ENCODE measurements at regions not wholly inside any gene's neighbourhood (a gene's known extent, or its start where the extent isn't known, plus 50 kb on each side); places are given as distances from the start of the nearest gene placed in this dataset.
"Not testable (repeated sequence)": the region's sequence is repeated elsewhere in the genome, so short reads cannot be mapped to it uniquely, and the experiment has no call there.

DNA sequence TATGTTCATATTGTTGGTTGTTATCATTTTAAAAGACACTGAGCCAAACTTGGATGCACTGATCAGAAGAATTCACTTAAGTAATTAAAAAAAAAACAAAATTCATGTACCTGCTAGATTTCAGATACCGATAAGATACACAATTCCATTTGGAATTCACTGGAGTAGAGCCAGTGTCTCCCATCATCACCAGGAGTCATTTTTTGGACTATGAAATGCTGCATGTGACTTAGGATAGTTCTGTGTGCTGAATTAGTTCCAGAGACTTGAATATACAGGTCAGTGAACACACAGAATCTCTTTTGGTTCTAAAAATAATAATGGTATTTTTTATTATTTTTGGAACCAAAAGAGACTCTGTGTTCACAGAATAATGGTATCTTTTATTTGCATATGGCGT, 482.6 kb upstream of the PIK3R1 start:
- DNase-seq = no peak

DNA sequence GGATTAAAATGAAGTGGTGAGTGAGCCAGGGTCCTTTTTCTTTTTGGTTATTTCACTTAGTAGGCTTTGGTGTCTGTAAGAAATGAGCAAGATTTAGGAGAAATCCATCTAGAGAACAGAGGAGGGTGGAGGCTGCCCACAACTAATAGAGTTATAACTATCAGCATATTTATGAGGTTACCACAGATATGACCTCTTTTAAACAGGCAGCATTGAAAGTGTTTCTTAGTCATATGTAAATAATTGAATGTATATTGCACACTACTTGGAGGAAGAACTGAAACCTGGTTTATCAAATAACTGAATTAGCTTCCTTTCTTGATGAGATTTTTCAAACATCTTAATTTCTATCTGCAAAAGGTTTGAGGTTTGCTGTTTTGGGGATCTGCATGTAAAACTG, 483.1 kb upstream of the PIK3R1 start:
- no peak for DNase-seq

DNA sequence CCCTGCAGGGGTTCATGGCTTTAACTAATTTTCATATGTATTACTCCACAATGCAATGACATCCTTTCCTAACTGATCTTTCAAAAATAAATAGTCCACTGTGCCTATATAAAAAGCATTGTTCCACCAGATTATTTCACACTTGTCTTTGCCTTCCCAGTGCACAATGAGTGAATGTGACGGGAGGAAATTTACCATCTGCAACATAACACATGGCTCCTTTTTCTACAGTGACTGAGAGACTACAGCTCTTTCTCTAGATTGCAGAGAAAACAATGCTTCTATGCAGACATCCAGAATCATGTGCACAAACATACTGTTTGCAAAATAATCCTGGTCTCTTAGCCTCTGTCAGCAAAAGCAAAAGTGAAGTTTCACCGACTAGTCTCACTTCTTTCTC, 483.7 kb upstream of the PIK3R1 start:
- no peak for DNase-seq

DNA sequence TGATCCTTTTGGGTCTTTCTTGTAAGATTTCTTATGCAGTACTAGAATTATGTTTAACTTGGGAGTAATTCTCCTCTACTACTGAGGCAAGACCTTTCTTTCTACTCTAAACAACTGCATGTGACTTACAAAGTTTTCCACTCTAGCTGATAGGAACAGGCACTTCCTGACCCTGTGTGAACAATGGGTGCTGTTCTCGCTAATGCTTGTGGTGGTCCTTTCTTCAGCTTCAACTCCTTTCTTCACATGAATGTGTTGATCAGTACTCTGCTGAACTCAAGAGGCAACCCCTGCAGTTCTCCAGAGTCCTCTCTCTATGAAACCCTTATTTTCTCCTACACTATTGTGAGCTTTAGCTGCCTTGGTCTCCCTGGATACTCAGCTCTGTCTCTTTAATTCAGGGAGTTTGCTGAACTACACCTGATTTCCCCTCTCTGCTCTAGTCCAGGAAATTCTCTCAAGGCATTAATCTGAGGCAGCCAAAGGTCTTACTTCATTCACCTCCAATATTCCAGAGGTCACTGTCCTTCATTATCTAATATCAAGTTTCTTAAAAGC, 484.6 kb upstream of the PIK3R1 start:
- no peak for DNase-seq

DNA sequence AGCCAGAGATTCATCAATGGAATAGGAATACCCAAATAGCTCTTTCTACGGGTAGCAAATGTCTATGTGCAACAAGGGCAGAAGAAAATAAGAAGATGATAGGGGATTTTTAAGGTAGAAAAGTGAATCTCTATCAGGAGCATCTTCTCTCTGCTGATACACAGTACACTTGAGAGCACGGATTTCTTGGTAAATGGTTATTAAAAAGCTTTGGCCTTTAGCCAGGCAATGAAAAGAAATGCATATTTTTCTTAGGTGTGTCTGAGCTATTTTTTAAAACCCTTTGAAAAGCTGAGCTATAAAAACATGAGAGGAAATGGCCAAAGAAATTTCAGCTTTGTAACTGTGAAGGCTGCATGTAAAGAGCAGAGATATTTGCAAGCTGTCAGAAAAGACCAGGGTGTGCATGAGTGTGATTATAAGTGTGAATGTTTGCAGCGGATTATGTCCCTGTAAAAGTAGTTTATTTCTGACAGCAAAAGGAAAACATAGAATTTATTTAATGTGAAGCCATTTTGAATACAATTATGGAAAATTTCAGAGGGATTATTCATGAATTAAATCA, 487.1 kb upstream of the PIK3R1 start:
- no peak for DNase-seq

DNA sequence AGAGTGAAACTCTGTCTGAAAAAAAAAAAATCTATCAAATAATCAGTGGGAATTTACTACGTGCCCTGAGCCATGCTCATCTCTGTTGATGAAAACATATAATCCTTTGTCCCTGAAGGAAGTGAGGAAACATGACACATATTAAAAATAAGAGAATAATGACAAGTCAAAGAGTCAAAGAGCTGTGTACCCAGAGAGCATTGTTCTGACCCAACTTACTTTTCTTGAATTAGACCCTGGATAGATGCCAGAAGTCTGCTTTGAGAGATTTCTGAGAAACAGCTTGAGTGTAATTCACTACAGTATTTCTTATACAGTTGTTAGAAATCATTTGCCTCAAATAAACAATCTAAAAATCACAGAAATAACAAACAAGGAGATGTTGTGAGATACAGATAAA, 490.0 kb upstream of the PIK3R1 start:
- no peak for DNase-seq

DNA sequence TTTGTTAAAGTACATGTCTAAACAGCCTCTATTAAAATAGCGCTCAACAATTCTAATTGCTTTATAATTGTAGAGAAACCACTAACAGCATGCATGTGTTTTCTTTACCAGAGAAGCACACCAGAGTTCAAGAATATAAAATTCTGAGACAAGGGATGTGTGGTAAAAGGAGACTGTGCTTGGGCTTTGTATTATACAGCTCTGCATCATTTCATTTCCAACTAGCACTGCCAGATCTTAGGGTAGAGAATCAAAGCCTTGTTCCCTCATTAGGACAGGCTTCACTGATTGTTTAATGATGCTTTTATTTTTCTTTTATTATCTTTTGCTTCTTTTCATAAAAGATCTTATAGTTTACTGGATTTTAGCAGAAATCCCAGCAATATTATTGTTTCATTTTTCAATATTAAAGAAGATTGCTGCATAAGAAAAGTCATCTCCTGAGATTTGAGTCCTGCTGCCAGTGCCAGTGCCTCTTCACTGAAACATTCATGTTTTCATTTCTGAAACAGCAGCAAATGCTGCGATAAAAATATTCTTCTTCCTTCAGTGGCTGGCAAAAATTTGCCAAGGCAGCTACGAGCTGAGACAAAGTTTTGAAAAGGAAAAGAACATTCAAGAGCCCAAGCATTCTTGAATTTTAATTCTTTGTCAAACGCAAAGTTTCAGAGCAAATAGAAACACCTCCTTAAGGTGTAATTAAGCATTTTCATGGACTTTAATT, 491.0 kb upstream of the PIK3R1 start:
- no peak for DNase-seq

DNA sequence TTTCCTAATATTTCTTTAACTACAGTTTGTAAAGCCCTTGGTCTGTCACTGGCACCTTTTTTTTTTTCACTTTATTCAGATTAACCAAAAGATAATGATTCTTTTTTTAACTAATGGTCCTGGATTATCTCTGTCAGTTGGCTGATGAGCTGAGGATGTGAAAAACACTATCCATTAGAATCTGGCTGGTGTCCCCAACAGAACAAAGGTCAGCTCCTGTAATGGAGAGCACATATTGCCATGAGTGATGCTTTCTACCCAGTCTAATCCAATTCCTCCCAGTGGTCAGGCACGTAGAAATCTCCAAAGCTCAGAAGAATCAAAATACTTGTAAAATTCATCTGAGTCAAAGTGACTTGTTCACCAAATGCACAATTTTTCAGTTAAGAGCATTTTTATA, 491.7 kb upstream of the PIK3R1 start:
- no peak for DNase-seq

DNA sequence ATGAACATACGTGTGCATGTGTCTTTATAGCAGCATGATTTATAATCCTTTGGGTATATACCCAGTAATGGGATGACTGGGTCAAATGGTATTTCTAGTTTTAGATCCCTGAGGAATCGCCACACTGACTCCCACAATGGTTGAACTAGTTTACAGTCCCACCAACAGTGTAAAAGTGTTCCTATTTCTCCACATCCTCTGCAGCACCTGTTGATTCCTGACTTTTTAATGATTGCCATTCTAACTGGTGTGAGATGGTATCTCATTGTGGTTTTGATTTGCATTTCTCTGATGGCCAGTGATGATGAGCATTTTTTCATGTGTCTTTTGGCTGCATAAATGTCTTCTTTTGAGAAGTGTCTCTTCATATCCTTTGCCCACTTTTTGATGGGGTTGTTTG, 493.0 kb upstream of the PIK3R1 start:
- DNase-seq = not testable (repeated sequence)

DNA sequence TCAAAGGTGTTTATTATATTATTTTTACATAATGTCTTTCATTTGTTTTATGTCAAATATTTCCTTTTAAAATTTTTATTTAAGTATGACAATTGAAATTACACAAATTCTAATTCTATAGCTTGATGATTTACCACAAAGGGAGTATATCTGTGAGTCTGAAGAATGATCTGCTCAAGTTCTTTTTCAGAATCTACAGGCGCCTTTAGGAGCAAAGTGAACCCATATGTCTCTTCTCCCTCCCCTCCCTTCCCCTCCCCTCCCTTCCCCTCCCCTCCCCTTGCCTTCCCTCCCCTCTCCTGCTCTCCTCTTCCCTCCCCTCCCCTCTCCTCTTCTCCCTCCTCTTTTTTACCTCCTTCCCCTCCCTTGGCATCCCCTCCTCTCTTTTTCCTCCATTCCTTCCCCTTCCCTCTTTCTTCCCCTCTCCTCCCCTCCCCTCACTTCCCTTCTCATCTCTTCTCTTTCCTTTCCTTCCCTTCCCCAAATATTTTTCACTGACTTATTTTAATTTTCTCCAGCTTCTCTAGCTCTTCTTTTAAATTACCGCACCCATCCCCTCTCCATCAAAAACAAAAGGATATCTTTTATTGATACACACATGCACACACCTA, 495.3 kb upstream of the PIK3R1 start:
- no peak for DNase-seq

DNA sequence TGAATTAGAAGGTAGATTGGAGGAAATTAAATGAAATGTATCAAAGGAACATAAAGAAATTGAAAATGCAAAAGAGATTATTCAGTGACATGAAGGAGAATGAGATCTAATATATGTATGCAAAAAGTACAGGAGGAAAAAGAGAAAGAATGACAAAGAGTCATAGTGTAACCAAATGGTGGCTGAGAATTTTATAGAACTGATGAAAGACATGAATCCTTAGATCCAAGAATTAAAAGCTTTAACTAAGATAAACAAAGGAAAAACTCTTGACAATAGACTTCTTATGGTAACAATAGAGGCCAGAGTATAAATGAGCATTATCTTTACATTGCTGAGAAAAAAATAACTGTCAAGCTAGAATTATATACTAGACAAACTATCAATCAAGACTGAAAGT, 505.4 kb upstream of the CD180 start:
- no peak for DNase-seq

DNA sequence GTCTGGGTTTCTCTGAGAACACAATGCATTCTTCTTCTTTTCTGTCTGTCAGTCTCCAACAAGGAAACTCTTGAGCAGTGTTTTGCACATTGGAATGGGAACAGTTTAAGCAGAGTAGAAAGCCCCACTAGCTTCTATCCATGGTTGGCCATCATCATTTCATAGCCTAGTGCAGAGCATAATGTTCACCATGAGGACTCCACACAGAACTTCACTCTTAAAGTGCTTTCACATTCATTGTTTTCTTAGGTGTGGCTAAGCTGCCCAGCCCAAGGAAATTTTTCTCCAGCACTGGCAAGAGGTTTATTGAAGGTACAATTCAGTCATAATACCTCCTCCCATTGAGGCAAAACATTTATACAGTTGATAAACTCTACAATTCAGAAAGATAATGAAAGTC, 503.0 kb upstream of the CD180 start:
- DNase-seq = no peak

DNA sequence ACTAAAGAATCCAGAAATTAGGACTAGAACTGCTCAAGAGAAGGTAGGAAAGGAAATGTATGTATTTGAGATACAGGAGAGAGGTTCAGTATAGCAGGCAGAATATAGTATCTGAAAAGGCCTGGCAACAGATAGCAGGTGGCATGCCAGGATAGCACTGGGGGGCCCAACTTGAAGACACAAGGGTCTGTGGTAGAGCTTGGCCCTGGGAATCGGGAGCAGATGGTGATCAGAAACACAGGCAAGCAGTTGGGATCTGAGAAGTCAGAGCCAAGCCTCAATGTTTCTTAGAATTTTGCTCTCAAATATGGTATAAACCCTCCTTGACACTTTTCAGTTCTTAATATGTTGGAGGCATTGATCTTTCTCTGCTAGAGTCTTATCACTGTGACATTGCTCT, 499.8 kb upstream of the CD180 start:
- no peak for DNase-seq

DNA sequence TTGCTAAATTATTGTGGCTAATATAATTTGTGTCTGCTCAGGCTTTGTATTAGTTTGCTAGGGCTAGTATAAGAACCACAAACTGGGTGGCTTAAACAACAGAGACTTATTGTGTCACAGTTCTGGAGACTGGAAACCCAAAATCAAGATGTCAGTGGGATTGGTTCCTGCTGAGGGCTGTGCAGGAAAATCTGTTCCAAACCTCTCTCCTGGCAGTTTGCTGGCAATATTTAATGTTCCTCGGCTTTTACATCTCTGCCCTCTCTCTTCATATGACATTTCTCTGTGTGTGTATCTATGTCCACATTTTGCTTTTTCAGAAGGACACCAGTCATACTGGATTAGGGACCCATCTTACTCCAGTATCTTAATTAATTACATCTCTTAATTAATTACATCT, 498.8 kb upstream of the CD180 start:
- no peak for DNase-seq

DNA sequence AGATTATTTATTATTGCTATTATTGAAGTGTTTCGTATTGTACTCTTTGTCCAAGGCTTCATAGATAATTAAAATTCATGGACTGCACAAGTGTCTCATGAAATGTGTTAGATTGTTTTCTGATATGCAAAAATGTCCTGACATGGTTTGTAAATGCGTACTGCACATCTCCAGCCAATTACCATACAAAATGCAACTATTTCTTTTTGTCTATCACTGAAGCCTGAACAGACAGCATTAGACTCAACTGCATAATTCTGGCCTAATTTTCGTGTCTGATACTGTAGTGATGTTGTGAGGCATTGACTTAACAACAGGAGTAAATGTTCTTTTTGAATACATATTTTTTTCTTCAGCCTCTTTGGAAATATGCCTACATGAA, 498.2 kb upstream of the CD180 start:
- no peak for DNase-seq

DNA sequence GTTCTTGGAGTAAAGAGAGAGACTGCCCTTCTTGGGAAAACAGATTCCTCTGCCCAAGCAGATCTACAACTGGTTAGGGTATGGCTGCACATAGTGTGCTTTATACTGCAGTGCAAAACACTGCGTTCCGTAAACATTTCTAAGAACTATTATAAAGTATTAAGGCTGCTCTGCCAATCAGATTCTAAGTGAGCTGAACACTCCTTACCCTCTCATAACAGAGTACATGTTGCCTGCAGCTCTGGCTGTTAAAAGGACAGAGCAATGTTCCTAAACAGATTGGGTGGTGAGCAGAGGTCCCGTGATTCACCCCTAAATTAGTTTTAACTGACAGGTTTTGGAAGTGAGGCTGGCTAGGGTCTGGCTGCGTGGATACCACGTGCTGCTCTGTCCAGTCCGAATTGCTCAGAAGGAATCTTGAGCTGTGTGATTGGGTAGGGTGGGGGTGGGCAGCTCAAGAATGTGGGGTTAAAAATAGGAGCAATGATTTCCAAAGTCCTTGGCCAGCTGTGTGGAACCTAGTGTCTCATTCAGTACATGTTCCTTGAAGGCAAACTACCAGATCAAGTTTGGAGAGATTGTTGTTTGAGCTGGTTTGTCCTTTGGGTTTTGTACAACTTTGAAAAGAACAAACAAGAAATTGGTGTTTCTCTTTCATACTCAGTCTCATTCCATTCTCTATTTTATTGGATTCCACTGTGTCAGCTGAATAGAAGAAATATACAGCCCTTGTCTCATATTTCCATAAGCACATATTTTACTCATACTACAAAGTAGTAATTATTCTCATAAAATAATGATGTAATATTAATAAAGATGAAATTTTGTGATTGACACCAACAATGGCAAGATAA, 497.6 kb upstream of the CD180 start:
- DNase-seq = no peak

DNA sequence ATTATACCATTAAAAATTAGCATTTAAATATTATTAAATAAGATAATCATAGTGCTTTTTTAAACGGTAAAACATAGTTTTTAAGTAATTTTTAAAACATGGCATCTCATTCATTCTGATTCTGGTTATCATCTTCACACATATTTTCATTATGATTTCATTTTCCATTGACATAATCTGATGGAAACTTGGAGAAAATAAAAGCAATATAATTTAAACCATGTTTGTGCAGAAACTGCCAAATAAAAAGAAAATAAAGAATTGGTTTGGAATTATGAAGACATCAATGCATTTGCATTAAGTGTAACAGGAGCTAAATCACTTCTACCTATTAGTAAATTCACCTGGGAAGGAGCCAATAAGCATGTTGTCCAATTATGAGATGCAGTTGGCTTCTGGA, 490.1 kb upstream of the CD180 start:
- DNase-seq = no peak

DNA sequence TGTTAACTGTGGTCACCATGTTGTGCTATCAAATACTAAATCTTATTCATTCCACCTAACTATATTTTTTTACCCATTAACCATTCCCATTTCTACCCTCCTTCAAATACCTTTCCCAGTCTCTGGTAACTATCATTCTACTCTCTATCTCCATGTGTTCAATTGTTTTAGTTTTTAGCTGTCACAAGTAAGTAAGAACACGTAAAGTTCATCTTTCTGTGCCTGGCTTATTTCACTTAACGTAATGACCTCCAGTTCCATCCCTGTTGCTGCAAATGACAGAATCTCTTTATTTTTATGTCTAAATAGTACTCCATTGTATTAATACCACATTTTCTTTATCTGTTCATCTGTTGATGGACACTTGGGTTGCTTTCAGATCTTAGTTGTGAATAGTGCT, 485.1 kb upstream of the CD180 start:
- no peak for DNase-seq

DNA sequence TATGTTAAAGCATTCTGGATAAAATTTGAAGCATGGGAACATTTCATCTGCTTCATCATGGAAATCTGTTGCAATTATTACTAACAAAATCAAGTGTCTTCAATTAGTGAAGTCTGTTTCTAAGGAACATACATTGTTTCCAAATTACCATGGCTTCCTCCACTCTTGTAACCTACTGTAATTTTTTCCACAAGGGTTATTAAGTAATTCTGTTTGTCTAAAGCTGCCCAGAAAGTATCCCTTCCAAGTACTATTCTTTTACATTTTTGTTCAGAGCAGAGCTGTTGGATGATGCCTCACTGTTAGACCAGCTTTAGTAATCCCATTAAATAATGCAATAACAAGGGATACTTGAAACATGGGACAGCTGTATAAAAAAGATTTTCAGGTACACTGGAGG, 483.5 kb upstream of the CD180 start:
- no peak for DNase-seq

DNA sequence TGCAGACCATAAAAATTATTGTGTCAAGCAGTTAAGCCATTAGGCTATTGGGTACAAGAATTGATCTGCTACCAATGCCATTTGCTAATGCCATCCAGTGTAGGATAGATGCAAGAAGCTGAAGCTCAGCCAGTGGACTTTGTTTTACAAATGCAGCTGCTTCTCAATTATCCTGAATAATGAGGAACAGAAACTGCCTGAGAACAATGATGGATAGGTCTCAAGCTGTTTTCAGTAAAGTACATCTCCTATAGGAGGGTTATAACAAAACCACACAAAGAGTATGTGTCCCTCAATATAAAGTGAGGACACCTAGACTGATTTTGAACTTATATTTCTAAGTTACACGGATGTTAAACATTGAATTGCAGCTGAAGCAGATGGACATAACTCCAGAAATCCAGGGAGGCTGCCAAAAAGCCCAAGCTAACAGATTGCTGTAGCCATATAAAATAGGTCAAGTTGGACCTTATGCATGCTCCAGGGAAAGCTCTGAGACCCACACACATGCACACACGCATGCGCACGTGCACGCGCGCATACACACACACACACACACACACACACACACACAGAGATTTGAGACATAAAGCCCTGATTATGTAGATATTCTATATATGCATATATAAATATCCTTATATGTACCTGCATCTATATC, 482.7 kb upstream of the CD180 start:
- no peak for DNase-seq

DNA sequence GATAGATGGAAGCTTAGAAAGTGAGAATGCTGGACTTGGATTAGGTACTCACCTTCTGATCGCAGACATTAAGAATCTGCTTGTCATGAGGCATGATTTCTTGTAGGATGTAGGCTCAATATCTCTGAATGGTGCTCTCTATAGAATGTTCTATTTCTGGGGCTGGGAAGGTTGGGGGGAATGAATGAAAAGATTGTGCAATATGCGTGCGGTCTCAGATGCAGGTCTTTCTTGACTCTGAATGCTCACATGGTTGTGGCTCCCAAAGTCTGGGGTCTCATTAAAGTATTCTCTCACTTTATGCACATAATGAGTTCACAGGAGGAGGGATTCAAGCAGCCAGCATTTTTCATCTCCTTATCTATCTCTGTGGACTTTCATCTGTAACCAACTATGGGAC, 482.0 kb upstream of the CD180 start:
- no peak for DNase-seq

DNA sequence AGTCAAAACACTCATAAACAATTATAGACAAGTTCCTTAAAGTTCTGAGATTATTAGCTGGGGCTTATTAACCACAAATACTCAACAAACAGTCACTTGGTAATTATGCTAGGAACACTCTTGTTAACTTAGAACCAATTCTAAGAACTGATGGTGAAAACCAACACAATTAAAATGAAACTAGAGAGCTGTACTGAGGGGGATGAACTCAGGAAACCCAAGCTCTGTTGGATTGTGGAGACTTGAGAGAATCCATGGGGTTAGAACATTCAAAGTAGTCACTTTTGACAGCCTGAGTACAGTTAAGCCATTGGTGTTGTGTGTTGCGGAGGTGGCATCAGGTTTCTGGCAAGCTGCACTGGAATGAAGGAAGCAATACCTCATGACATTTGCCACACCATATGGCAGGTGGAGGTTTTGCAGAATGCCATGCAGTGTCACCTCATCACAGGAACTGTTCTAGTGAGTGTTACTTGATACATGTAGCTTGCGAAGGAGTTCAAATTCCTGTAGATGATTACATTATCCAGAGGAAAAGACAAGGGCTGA, 480.9 kb upstream of the CD180 start:
- DNase-seq = no peak

DNA sequence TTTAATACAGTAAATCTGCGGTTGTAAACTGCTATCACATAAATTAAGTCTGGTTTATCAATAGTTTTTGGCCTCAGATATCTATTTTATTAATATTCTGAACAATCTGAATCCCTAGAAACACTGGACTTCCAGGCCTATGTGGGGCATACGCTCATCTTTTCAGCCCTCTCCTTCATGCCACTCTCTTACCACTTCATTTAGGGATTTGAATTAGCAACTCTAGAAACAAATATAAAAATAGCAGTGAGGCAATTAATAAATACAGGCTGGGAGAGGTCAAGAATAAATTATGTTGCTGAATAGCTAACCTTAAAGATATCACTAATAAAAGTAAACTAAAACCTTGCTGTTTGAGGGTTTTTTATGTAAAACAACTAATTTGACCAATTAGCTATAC, 480.3 kb upstream of the CD180 start:
- DNase-seq = no peak
